ENCODE measurements at regions not wholly inside any gene's neighbourhood (a gene's known extent, or its start where the extent isn't known, plus 50 kb on each side); places are given as distances from the start of the nearest gene placed in this dataset.

DNA sequence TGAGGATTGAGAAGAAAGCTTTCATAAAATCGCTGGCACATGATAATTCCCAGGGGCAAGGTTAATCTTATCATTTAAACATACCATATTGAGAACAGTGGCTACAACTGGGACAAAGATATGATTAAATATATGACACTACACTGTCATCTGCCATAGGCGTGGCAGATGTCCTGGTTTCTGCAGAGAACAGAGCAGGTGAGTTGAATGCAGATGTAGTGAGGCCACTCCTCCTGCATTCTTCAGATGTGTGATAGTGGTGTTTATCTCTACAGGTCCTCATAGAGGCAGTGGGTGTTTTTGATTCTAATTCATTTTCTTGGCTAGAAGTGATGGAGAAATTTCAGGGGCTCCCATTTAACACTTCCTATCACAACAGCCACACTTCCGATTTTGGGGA is 237.0 kb upstream of the CDH9 start:
- Histone ChIP-seq H3K4me1 (no peaks in the 10 kb centered on the region), H3K27ac (no peak overlapping the region), H3K9me3 (no peaks in the 10 kb centered on the region), H3K4me3 (no peak overlapping the region), H3K27me3 (no peaks in the 10 kb centered on the region), H3K36me3 (no peaks in the 10 kb centered on the region)
- DNase-seq (ENCODE audit: low spot score), result no peak
- TF ChIP-seq, protein P1, sequence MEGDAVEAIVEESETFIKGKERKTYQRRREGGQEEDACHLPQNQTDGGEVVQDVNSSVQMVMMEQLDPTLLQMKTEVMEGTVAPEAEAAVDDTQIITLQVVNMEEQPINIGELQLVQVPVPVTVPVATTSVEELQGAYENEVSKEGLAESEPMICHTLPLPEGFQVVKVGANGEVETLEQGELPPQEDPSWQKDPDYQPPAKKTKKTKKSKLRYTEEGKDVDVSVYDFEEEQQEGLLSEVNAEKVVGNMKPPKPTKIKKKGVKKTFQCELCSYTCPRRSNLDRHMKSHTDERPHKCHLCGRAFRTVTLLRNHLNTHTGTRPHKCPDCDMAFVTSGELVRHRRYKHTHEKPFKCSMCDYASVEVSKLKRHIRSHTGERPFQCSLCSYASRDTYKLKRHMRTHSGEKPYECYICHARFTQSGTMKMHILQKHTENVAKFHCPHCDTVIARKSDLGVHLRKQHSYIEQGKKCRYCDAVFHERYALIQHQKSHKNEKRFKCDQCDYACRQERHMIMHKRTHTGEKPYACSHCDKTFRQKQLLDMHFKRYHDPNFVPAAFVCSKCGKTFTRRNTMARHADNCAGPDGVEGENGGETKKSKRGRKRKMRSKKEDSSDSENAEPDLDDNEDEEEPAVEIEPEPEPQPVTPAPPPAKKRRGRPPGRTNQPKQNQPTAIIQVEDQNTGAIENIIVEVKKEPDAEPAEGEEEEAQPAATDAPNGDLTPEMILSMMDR (IDR thresholded peaks at IDR 0.05), result no peak

GRCh38 chr5:27269766-27270165 is 231.4 kb upstream of the CDH9 start:
- Histone ChIP-seq H3K27ac (no peak overlapping the region), H3K4me1 (no peaks in the 10 kb centered on the region), H3K36me3 (no peaks in the 10 kb centered on the region), H3K4me3 (no peak overlapping the region), H3K27me3 (no peaks in the 10 kb centered on the region), H3K9me3 (no peaks in the 10 kb centered on the region)
- TF ChIP-seq, protein P1 (IDR thresholded peaks at IDR 0.05), result no peak
- no peak for DNase-seq (ENCODE audit: low spot score)

- DNase-seq (ENCODE audit: low spot score), result no peak
- no peak overlapping the region for H3K4me3 ChIP-seq
- no peak overlapping the region for H3K27ac ChIP-seq
- TF ChIP-seq, protein P1 (IDR thresholded peaks at IDR 0.05), result no peak
- H3K9me3 ChIP-seq, result peaks cover 0 to 9% of the 10 kb centered on the region in 2 donors
- H3K4me1 ChIP-seq, result no peaks in the 10 kb centered on the region
- H3K27me3 ChIP-seq, result no peaks in the 10 kb centered on the region
- no peaks in the 10 kb centered on the region for H3K36me3 ChIP-seq
Measured at GRCh38 chr5:27267209-27267824, 228.9 kb upstream of the CDH9 start.

DNA sequence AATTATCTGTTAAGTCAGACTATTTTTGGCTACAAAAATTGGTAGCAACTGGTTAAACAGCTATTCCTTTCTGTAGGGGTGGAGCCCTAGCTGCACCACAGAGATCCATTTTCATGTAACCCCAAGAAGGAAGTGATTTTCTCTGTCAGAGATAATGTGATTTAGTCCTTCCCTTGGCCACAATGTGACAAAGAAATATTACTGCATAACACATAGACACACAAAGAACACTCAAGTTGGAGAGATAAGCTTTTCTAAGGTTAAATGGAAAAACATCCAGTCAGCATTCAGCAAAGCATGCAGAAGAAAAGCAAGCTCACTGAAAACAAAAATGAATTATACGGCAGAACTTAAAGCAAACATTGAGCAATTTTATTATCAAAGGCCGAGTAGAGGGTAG is 227.8 kb upstream of the CDH9 start:
- DNase-seq (ENCODE audit: low spot score), result no peak
- Histone ChIP-seq H3K27ac (no peak overlapping the region), H3K4me3 (no peak overlapping the region), H3K4me1 (no peaks in the 10 kb centered on the region), H3K9me3 (peaks cover 0 to 9% of the 10 kb centered on the region in 2 donors), H3K36me3 (no peaks in the 10 kb centered on the region), H3K27me3 (no peaks in the 10 kb centered on the region)
- TF ChIP-seq, protein P1 (IDR thresholded peaks at IDR 0.05), result no peak

DNA sequence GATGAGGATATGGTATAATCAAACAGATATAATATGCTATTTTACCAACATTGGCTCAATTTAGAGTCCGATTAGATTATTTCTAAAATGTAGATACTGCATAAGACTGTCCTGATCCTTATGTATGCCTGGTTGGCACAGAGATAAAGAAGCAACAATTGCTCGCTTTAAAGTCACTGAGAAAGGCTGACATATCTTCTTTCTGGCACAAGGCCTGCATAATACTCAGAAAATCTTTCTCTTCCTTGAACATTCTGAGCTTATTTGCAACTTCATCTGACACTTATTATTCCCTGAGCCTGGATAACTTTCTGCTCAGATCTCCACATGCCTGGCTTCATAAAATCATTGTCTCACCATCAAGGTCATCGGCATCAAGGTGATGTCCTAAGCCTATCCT is 219.3 kb upstream of the CDH9 start:
- Histone ChIP-seq H3K27ac (no peak overlapping the region), H3K4me1 (no peaks in the 10 kb centered on the region), H3K27me3 (no peaks in the 10 kb centered on the region), H3K4me3 (no peak overlapping the region), H3K9me3 (peaks cover 0 to under 1% of the 10 kb centered on the region in 2 donors), H3K36me3 (no peaks in the 10 kb centered on the region)
- TF ChIP-seq, protein P1 (IDR thresholded peaks at IDR 0.05), result no peak
- no peak for DNase-seq (ENCODE audit: low spot score)

DNA sequence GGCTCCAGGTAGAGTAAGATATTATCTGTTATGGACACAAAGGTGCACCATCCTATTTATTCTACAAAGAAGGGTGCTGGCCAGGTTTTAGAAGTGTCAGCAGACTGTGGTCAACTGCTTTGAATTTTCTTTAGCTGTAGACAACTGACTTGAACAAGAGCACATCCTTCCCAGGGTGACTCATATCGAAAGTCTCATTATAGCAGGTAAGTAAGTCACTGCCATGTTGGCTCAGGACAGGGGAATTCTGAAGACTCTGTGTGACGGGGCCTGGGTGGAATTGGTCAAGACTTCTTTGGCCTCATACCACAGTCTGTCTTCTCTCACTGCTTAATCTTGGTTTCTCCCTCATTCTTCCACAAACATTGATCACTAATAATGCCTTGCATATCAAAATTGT is 214.5 kb upstream of the CDH9 start:
- Histone ChIP-seq H3K36me3 (no peaks in the 10 kb centered on the region), H3K27me3 (no peaks in the 10 kb centered on the region), H3K4me3 (no peak overlapping the region), H3K9me3 (no peaks in the 10 kb centered on the region), H3K27ac (no peak overlapping the region), H3K4me1 (no peaks in the 10 kb centered on the region)
- TF ChIP-seq, protein P1 (IDR thresholded peaks at IDR 0.05), result no peak
- DNase-seq (ENCODE audit: low spot score), result no peak
